ENCODE measurements at regions not wholly inside any gene's neighbourhood (a gene's known extent, or its start where the extent isn't known, plus 50 kb on each side); places are given as distances from the start of the nearest gene placed in this dataset.
A peak's percentile ranks its signal among the peaks of the same experiment; 100 is the strongest.
"Not testable (repeated sequence)": the region's sequence is repeated elsewhere in the genome, so short reads cannot be mapped to it uniquely, and the experiment has no call there.

GRCh38 chr5:57902095-57902494 is 419.5 kb upstream of the ACTBL2 start:
- TF ChIP-seq GATA1 (IDR thresholded peaks at IDR 0.05; ENCODE audit: low read depth, low read length): no peak
- TF ChIP-seq POLR2A (IDR thresholded peaks at IDR 0.05; ENCODE audit: low read length): no peak
- DNase-seq: no peak

GRCh38 chr5:57900381-57900944 is 417.9 kb upstream of the ACTBL2 start:
- TF ChIP-seq GATA1 (IDR thresholded peaks at IDR 0.05; ENCODE audit: low read depth, low read length) (no peak), POLR2A (IDR thresholded peaks at IDR 0.05; ENCODE audit: low read length) (no peak)
- DNase-seq: no peak

GRCh38 chr5:57896576-57896975 is 414.0 kb upstream of the ACTBL2 start:
- no peak for DNase-seq
- no peak for TF ChIP-seq GATA1 (IDR thresholded peaks at IDR 0.05; ENCODE audit: low read depth, low read length)
- no peak for TF ChIP-seq POLR2A (IDR thresholded peaks at IDR 0.05; ENCODE audit: low read length)

GRCh38 chr5:57895766-57896165 is 413.2 kb upstream of the ACTBL2 start:
- TF ChIP-seq POLR2A (IDR thresholded peaks at IDR 0.05; ENCODE audit: low read length): no peak
- no peak for TF ChIP-seq GATA1 (IDR thresholded peaks at IDR 0.05; ENCODE audit: low read depth, low read length)
- DNase-seq: no peak

GRCh38 chr5:57893926-57894325 is 411.3 kb upstream of the ACTBL2 start:
- DNase-seq: no peak
- TF ChIP-seq POLR2A (IDR thresholded peaks at IDR 0.05; ENCODE audit: low read length) (no peak), GATA1 (IDR thresholded peaks at IDR 0.05; ENCODE audit: low read depth, low read length) (no peak)

GRCh38 chr5:57891443-57891842 is 408.8 kb upstream of the ACTBL2 start:
- TF ChIP-seq POLR2A (IDR thresholded peaks at IDR 0.05; ENCODE audit: low read length): no peak
- TF ChIP-seq GATA1 (IDR thresholded peaks at IDR 0.05; ENCODE audit: low read depth, low read length): no peak

GRCh38 chr5:57889558-57889957 is 406.9 kb upstream of the ACTBL2 start:
- no peak for TF ChIP-seq GATA1 (IDR thresholded peaks at IDR 0.05; ENCODE audit: low read depth, low read length)
- TF ChIP-seq POLR2A (IDR thresholded peaks at IDR 0.05; ENCODE audit: low read length): no peak
- no peak for DNase-seq

More at GRCh38 chr5:57891443-57891842, 408.8 kb upstream of the ACTBL2 start:
- DNase-seq: no peak

GRCh38 chr5:57887851-57888621 is 405.4 kb upstream of the ACTBL2 start:
- peak; percentile 17 to 20 for DNase-seq
- no peak for TF ChIP-seq POLR2A (IDR thresholded peaks at IDR 0.05; ENCODE audit: low read length)
- TF ChIP-seq GATA1 (IDR thresholded peaks at IDR 0.05; ENCODE audit: low read depth, low read length): no peak

- DNase-seq: no peak
- TF ChIP-seq POLR2A (IDR thresholded peaks at IDR 0.05; ENCODE audit: low read length) (no peak), GATA1 (IDR thresholded peaks at IDR 0.05; ENCODE audit: low read depth, low read length) (no peak)
Observed at GRCh38 chr5:57884346-57885102, 401.9 kb upstream of the ACTBL2 start.

- TF ChIP-seq GATA1 (IDR thresholded peaks at IDR 0.05; ENCODE audit: low read depth, low read length) (no peak), POLR2A (IDR thresholded peaks at IDR 0.05; ENCODE audit: low read length) (no peak)
- DNase-seq: no peak
Observed at GRCh38 chr5:57880216-57880615, 397.6 kb upstream of the ACTBL2 start.

GRCh38 chr5:57878301-57878722 is 395.7 kb upstream of the ACTBL2 start:
- DNase-seq: no peak
- TF ChIP-seq POLR2A (IDR thresholded peaks at IDR 0.05; ENCODE audit: low read length) (no peak), GATA1 (IDR thresholded peaks at IDR 0.05; ENCODE audit: low read depth, low read length) (no peak)

- TF ChIP-seq GATA1 (IDR thresholded peaks at IDR 0.05; ENCODE audit: low read depth, low read length): no peak
- no peak for TF ChIP-seq POLR2A (IDR thresholded peaks at IDR 0.05; ENCODE audit: low read length)
- DNase-seq: no peak
Observed at GRCh38 chr5:57871496-57871895, 388.9 kb upstream of the ACTBL2 start.

GRCh38 chr5:57870267-57870666 is 387.7 kb upstream of the ACTBL2 start:
- not testable (repeated sequence) for DNase-seq

- TF ChIP-seq POLR2A (IDR thresholded peaks at IDR 0.05; ENCODE audit: low read length) (no peak), GATA1 (IDR thresholded peaks at IDR 0.05; ENCODE audit: low read depth, low read length) (no peak)
- DNase-seq: no peak
Observed at GRCh38 chr5:57863661-57864060, 381.1 kb upstream of the ACTBL2 start.
